Lower leg skin (tissue), 4 donors: ENCODE measurements at regions not wholly inside any gene's neighbourhood (a gene's known extent, or its start where the extent isn't known, plus 50 kb on each side); places are given as distances from the start of the nearest gene placed in this dataset.

ENCODE experiments used
- DNase-seq, 2 donors: peaks; one replicate each; pipeline ENCODE4 v3.0.0-alpha.2; 2019; ENCODE audit warnings: low spot score in 2 of 2
- H3K4me3 ChIP-seq: fragments of 200-600 bp; sonication (generic); 2 replicates; pipeline ENCODE4 v1.5.1; 2017; ENCODE audit warnings: mild to moderate bottlenecking, low read depth; ENCODE audit not compliant: poor library complexity, severe bottlenecking
- CTCF ChIP-seq, 3 donors: fragments of 450-650 bp; IDR thresholded peaks; one replicate each; pipeline ENCODE4 v1.5.1; 2016; ENCODE audit warnings: antibody characterized with exemption in 3 of 3, mild to moderate bottlenecking in 3 of 3, moderate library complexity in 2 of 3
- POLR2A ChIP-seq, 2 donors: fragments of 450-650 bp; IDR thresholded peaks; one replicate each; pipeline ENCODE4 v1.6.1; 2016 to 2017; ENCODE audit warnings: antibody characterized with exemption in 2 of 2, mild to moderate bottlenecking in 1 of 2, moderate library complexity in 1 of 2
- WGBS, 2 donors: methylation state at CpG; one replicate each; pipeline ENCODE4 v1.1.5; 2018; 5-methylcytosine and 5-hydroxymethylcytosine counted together
- intact Hi-C: fragments of 100-400 bp; cut with DNase I; formaldehyde crosslinking; loops from one replicate; pipeline ENCODE4 v1.15.0; 2023; ENCODE audit warnings: low total_unique reads

GRCh38 chr18:51275712-51276476, 78.4 kb upstream of the MEX3C start:
- H3K4me3 ChIP-seq = no peak overlapping the region
- 55 to 60% methylated on average over 6 of the region's 6 CpGs for WGBS, 2 donors
- TF ChIP-seq CTCF (IDR thresholded peaks at IDR 0.05) (no peak), POLR2A (IDR thresholded peaks at IDR 0.05) (no peak)

GRCh38 chr18:51278045-51278649, 80.7 kb upstream of the MEX3C start:
- no peak for DNase-seq
- intact Hi-C loops = no loop called here
- H3K4me3 ChIP-seq = no peak overlapping the region
- 77 to 78% methylated on average over 4 of the region's 4 CpGs for WGBS, 2 donors
- no peak for TF ChIP-seq CTCF (IDR thresholded peaks at IDR 0.05)
- no peak for TF ChIP-seq POLR2A (IDR thresholded peaks at IDR 0.05)

More at GRCh38 chr18:51275712-51276476, 78.4 kb upstream of the MEX3C start:
- no peak for DNase-seq
- intact Hi-C loops = no loop called here

GRCh38 chr18:51279367-51279984, 82.0 kb upstream of the MEX3C start:
- DNase-seq = no peak
- WGBS, 2 donors = 91 to 94% methylated on average over 2 of the region's 2 CpGs
- intact Hi-C loops = no loop called here
- TF ChIP-seq CTCF (IDR thresholded peaks at IDR 0.05) (no peak), POLR2A (IDR thresholded peaks at IDR 0.05) (no peak)
- H3K4me3 ChIP-seq = no peak overlapping the region

- TF ChIP-seq CTCF (IDR thresholded peaks at IDR 0.05) (no peak), POLR2A (IDR thresholded peaks at IDR 0.05) (no peak)
- no peak for DNase-seq
- WGBS, 2 donors = 55 to 69% methylated on average over 5 of the region's 5 CpGs
- intact Hi-C loops = no loop called here
- no peak overlapping the region for H3K4me3 ChIP-seq
Measured at GRCh38 chr18:51287818-51288508, 90.5 kb upstream of the MEX3C start.

GRCh38 chr18:51288582-51288981, 91.1 kb upstream of the MEX3C start:
- DNase-seq = no peak
- intact Hi-C loops = no loop called here
- no peak for TF ChIP-seq CTCF (IDR thresholded peaks at IDR 0.05)
- no peak for TF ChIP-seq POLR2A (IDR thresholded peaks at IDR 0.05)
- H3K4me3 ChIP-seq = no peak overlapping the region
- 87% methylated on average over 3 of the region's 3 CpGs for WGBS, 2 donors
